ENCODE measurements at regions not wholly inside any gene's neighbourhood (a gene's known extent, or its start where the extent isn't known, plus 50 kb on each side); places are given as distances from the start of the nearest gene placed in this dataset.
A peak's percentile ranks its signal among the peaks of the same experiment; 100 is the strongest.

DNA sequence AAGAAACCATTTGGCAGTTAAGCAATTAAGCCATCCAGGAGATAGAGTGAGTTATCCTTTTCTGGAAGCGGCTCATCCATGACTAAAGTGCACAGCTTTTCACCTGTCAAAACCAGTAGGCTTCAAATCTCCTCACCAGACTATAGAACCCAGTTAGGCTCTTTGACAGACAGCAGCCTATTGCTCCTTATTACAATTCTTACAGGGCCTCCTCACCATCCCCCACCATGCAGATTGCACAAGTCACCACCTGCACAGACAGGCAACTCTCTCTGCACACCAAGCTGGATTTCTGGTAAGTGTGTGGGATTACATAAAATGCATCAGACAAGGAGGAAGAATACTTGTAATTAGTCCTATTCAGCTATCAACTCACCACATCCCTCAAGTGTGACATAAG lies 301.6 kb downstream of the SNX13 start:
- H3K4me3 ChIP-seq (ENCODE audit: low read depth, low read length): no peak overlapping the region
- TF ChIP-seq, protein P1, sequence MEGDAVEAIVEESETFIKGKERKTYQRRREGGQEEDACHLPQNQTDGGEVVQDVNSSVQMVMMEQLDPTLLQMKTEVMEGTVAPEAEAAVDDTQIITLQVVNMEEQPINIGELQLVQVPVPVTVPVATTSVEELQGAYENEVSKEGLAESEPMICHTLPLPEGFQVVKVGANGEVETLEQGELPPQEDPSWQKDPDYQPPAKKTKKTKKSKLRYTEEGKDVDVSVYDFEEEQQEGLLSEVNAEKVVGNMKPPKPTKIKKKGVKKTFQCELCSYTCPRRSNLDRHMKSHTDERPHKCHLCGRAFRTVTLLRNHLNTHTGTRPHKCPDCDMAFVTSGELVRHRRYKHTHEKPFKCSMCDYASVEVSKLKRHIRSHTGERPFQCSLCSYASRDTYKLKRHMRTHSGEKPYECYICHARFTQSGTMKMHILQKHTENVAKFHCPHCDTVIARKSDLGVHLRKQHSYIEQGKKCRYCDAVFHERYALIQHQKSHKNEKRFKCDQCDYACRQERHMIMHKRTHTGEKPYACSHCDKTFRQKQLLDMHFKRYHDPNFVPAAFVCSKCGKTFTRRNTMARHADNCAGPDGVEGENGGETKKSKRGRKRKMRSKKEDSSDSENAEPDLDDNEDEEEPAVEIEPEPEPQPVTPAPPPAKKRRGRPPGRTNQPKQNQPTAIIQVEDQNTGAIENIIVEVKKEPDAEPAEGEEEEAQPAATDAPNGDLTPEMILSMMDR (IDR thresholded peaks at IDR 0.05; ENCODE audit: low read depth, low read length, missing control alignments): no peak
- no peak for DNase-seq (ENCODE audit: low read depth)

DNA sequence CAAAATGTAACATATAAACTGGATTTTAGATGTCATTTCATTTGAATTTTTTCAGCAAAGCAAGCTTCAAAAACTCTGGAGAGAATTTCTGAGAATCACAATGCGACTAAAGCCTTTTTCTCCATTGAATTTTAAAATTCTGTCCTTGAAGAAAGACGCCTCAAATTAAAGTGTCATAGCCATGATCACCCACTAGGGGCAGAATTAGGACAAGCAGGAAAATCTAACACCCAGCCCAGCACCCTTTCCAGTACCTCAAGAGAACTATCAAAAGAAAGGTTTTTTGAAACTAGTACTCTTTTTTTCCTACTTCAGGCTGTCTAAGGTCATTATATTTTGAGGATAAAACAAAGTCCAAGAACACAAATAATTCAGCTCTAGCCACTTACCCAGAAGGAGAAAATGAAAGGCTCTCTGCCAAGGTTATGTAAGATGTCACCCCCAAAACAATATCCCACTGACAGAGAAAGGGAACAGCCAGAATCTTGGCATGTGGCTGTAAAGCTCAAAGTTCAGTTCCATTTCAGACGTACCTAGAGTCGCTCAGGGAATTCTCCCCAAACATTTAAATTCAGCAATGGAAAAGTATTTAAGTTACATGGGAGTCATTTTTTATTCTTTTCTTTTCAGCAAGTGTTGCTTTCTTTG lies 299.4 kb downstream of the SNX13 start:
- no peak overlapping the region for H3K4me3 ChIP-seq (ENCODE audit: low read depth, low read length)
- peak; percentile 12 for DNase-seq (ENCODE audit: low read depth)
- TF ChIP-seq, protein P1 (IDR thresholded peaks at IDR 0.05; ENCODE audit: low read depth, low read length, missing control alignments): peak; percentile 68

DNA sequence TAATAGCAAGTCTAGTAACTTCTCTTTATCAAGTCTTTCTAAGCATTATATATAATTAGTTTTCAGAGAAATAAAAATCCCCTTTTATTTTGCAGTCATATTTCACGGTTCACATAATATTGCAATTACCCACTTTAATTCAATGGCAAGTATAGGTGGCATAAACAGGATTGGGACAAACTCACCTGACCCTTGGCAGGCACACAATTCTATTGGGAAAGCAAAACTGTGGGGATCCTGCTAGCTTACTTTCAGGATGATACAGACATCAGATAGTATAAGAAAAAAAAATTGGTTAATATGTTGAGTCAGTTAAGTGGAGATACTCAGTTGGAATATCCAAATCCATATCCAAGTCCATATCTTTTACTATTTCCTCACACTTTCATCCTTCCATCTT lies 294.8 kb downstream of the SNX13 start:
- no peak for DNase-seq (ENCODE audit: low read depth)
- no peak overlapping the region for H3K4me3 ChIP-seq (ENCODE audit: low read depth, low read length)
- TF ChIP-seq, protein P1 (IDR thresholded peaks at IDR 0.05; ENCODE audit: low read depth, low read length, missing control alignments): no peak

DNA sequence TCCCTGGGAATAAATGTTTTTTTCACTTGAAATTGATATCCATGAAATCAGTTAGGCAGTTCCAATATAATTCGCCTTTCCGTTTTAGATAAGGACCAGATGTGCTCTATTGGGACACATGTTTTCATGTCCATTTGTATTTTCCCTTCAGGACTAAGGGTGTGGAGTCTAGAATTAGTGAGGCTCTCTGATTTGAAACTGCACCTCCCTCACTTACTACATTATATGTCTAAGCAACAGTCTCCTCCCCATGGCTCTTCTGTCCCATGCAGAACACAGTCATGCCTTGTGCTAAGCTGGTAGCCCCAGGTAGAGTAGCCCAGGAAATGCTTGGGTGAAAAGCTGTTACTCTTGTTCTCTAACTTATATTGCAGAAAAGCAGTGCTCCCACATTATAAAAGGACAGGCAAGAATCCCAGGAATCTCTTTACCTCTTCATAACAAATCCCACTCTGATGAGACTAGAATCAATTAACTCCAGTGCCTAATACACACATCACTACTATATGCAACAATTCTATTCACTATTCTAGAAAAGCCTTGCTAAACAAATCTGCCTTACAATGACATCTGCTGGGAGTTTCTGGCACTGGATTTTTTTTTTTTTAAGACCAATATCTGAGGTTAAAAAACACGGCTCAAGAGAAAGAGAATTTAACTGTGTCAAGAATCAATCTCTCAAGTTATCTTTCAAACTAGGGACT lies 293.9 kb downstream of the SNX13 start:
- TF ChIP-seq, protein P1 (IDR thresholded peaks at IDR 0.05; ENCODE audit: low read depth, low read length, missing control alignments): no peak
- no peak for DNase-seq (ENCODE audit: low read depth)
- H3K4me3 ChIP-seq (ENCODE audit: low read depth, low read length): no peak overlapping the region

DNA sequence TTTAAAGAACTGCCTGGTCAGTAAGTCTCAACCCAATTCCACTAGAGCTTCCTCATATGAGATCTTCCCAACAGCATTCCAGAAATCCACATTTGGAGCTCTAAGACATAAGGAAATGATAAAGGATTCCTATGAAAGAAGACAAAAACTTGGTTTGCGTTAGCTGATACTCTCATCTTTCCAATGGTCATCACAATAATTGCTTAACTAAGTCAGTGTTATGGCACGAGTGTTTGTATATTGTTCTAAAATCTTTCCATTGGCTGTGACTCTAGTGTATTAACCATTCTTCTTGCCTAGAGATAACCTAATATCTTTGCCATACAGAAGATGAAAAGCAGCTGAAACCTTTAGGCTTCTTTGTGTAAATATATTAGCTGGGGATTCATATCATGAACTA lies 289.0 kb downstream of the SNX13 start:
- TF ChIP-seq, protein P1 (IDR thresholded peaks at IDR 0.05; ENCODE audit: low read depth, low read length, missing control alignments): no peak
- DNase-seq (ENCODE audit: low read depth): no peak
- H3K4me3 ChIP-seq (ENCODE audit: low read depth, low read length): no peak overlapping the region

DNA sequence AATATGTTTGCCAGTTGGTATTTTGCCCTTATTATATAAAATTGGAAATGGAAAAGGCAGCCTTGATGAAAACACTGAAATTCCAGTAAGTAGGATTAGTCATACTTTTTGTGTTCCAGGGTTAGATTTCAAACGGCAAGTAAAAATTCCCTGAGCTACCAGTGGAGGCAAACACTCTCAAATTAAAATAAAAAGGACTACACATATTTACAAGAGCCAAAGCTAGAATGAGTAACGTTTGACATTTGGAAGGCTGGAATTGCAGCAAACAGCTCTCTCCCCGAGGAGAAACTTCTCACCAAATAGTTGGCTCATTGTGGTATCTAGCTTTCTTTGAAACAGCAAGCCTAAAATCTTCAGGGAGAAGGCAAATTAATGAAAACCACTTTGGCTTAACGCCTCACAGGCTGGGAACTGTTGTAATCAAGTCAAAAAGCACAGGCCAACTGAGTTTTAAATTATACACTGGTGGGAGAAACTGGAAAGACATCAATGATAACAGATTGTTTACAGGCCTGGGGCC lies 288.4 kb downstream of the SNX13 start:
- TF ChIP-seq, protein P1 (IDR thresholded peaks at IDR 0.05; ENCODE audit: low read depth, low read length, missing control alignments): no peak

More for the DNA sequence above, 288.4 kb downstream of the SNX13 start:
- DNase-seq (ENCODE audit: low read depth): no peak
- H3K4me3 ChIP-seq (ENCODE audit: low read depth, low read length): no peak overlapping the region
